T-helper 17 cell (primary cell): ENCODE measurements at regions not wholly inside any gene's neighbourhood (a gene's known extent, or its start where the extent isn't known, plus 50 kb on each side); places are given as distances from the start of the nearest gene placed in this dataset.

Source experiments
- ATAC-seq: fragments of 150-1000 bp; cut with Tn5 transposase; 2 replicates; pipeline ENCODE4 v1.10.0; 2021; ENCODE audit warnings: mild to moderate bottlenecking, moderate library complexity
- DNase-seq, 3 donors: peaks; one replicate each; pipeline versions ENCODE4 v3.0.0 to v3.0.0-alpha.2; 2020 to 2021
- H3K9me3 ChIP-seq: one replicate; pipeline ENCODE4 v1.7.0; 2013; ENCODE audit warnings: low read length, mild to moderate bottlenecking; ENCODE audit not compliant: control insufficient read depth, poor library complexity, severe bottlenecking
- H3K27ac Mint-ChIP-seq: one replicate; pipeline ENCODE4 v1.8.0; 2022; ENCODE audit warnings: mild to moderate bottlenecking, moderate library complexity, mixed read lengths
- H3K27me3 Mint-ChIP-seq: one replicate; pipeline ENCODE4 v1.8.0; 2022; ENCODE audit warnings: mixed read lengths
- H3K36me3 Mint-ChIP-seq: one replicate; pipeline ENCODE4 v1.8.0; 2022; ENCODE audit warnings: low read depth, mixed read lengths
- H3K4me1 Mint-ChIP-seq: one replicate; pipeline ENCODE4 v1.8.0; 2022; ENCODE audit warnings: mild to moderate bottlenecking, mixed read lengths
- H3K4me3 Mint-ChIP-seq: one replicate; pipeline ENCODE4 v1.8.0; 2022; ENCODE audit warnings: mild to moderate bottlenecking, moderate library complexity, mixed read lengths

GRCh38 chr19:28940751-28941500 is 272.0 kb downstream of the UQCRFS1 start:
- Mint-ChIP-seq H3K4me3 (no peak overlapping the region), H3K36me3 (no peaks in the 10 kb centered on the region), H3K4me1 (no peaks in the 10 kb centered on the region), H3K27me3 (no peaks in the 10 kb centered on the region), H3K27ac (no peak overlapping the region)
- H3K9me3 ChIP-seq = no peaks in the 10 kb centered on the region
- no peak for DNase-seq
- no peak for ATAC-seq

GRCh38 chr19:28939236-28939635 is 273.7 kb downstream of the UQCRFS1 start:
- no peak overlapping the region for H3K4me3 Mint-ChIP-seq
- H3K27me3 Mint-ChIP-seq = no peaks in the 10 kb centered on the region
- H3K9me3 ChIP-seq = no peaks in the 10 kb centered on the region
- ATAC-seq (no peak), DNase-seq (no peak)
- H3K4me1 Mint-ChIP-seq = no peaks in the 10 kb centered on the region
- H3K27ac Mint-ChIP-seq = no peak overlapping the region
- H3K36me3 Mint-ChIP-seq = no peaks in the 10 kb centered on the region

- Mint-ChIP-seq H3K36me3 (no peaks in the 10 kb centered on the region), H3K27ac (no peak overlapping the region), H3K4me3 (no peak overlapping the region), H3K4me1 (no peaks in the 10 kb centered on the region), H3K27me3 (no peaks in the 10 kb centered on the region)
- no peaks in the 10 kb centered on the region for H3K9me3 ChIP-seq
- no peak for DNase-seq
- ATAC-seq = no peak
Measured at GRCh38 chr19:28936001-28936400, 276.9 kb downstream of the UQCRFS1 start.

- no peaks in the 10 kb centered on the region for H3K9me3 ChIP-seq
- ATAC-seq (no peak), DNase-seq (no peak)
- Mint-ChIP-seq H3K4me3 (no peak overlapping the region), H3K4me1 (no peaks in the 10 kb centered on the region), H3K36me3 (no peaks in the 10 kb centered on the region), H3K27me3 (no peaks in the 10 kb centered on the region), H3K27ac (no peak overlapping the region)
Measured at GRCh38 chr19:28934631-28935030, 278.3 kb downstream of the UQCRFS1 start.

GRCh38 chr19:28933039-28933438 is 279.9 kb downstream of the UQCRFS1 start:
- Mint-ChIP-seq H3K27me3 (no peaks in the 10 kb centered on the region), H3K27ac (no peak overlapping the region), H3K4me1 (no peaks in the 10 kb centered on the region), H3K4me3 (no peak overlapping the region), H3K36me3 (no peaks in the 10 kb centered on the region)
- DNase-seq (no peak), ATAC-seq (no peak)
- H3K9me3 ChIP-seq = no peaks in the 10 kb centered on the region

- no peaks in the 10 kb centered on the region for H3K9me3 ChIP-seq
- ATAC-seq = no peak
- Mint-ChIP-seq H3K4me1 (no peaks in the 10 kb centered on the region), H3K36me3 (no peaks in the 10 kb centered on the region), H3K4me3 (no peak overlapping the region), H3K27me3 (no peaks in the 10 kb centered on the region), H3K27ac (no peak overlapping the region)
- DNase-seq = no peak
Measured at GRCh38 chr19:28932446-28932845, 280.5 kb downstream of the UQCRFS1 start.

GRCh38 chr19:28929006-28929405 is 283.9 kb downstream of the UQCRFS1 start:
- no peaks in the 10 kb centered on the region for H3K36me3 Mint-ChIP-seq
- no peak for ATAC-seq
- DNase-seq = no peak
- H3K4me3 Mint-ChIP-seq = no peak overlapping the region
- H3K9me3 ChIP-seq = no peaks in the 10 kb centered on the region
- H3K4me1 Mint-ChIP-seq = no peaks in the 10 kb centered on the region
- H3K27ac Mint-ChIP-seq = no peak overlapping the region
- H3K27me3 Mint-ChIP-seq = no peaks in the 10 kb centered on the region

- H3K4me3 Mint-ChIP-seq = no peak overlapping the region
- H3K4me1 Mint-ChIP-seq = no peaks in the 10 kb centered on the region
- H3K36me3 Mint-ChIP-seq = no peaks in the 10 kb centered on the region
- H3K27ac Mint-ChIP-seq = no peak overlapping the region
- DNase-seq (no peak), ATAC-seq (no peak)
- no peaks in the 10 kb centered on the region for H3K9me3 ChIP-seq
- no peaks in the 10 kb centered on the region for H3K27me3 Mint-ChIP-seq
Measured at GRCh38 chr19:28927456-28927855, 285.5 kb downstream of the UQCRFS1 start.

GRCh38 chr19:28920269-28921066 is 292.5 kb downstream of the UQCRFS1 start:
- ATAC-seq (no peak), DNase-seq (no peak)
- no peak overlapping the region for H3K4me3 Mint-ChIP-seq
- no peak overlapping the region for H3K27ac Mint-ChIP-seq
- no peaks in the 10 kb centered on the region for H3K9me3 ChIP-seq
- peaks cover 3% of the 10 kb centered on the region for H3K36me3 Mint-ChIP-seq
- peaks cover 22% of the 10 kb centered on the region for H3K27me3 Mint-ChIP-seq
- H3K4me1 Mint-ChIP-seq = peaks cover 2% of the 10 kb centered on the region

- ATAC-seq (no peak), DNase-seq (no peak)
- Mint-ChIP-seq H3K4me3 (no peak overlapping the region), H3K36me3 (peaks cover 3% of the 10 kb centered on the region), H3K27ac (no peak overlapping the region), H3K4me1 (peaks cover 2% of the 10 kb centered on the region), H3K27me3 (peaks cover 31% of the 10 kb centered on the region)
- H3K9me3 ChIP-seq = no peaks in the 10 kb centered on the region
Measured at GRCh38 chr19:28917621-28918020, 295.3 kb downstream of the UQCRFS1 start.

GRCh38 chr19:28915737-28916460 is 297.1 kb downstream of the UQCRFS1 start:
- peaks cover 3% of the 10 kb centered on the region for H3K36me3 Mint-ChIP-seq
- H3K4me1 Mint-ChIP-seq = peaks cover 2% of the 10 kb centered on the region
- no peak overlapping the region for H3K27ac Mint-ChIP-seq
- no peak for DNase-seq
- H3K4me3 Mint-ChIP-seq = no peak overlapping the region
- H3K9me3 ChIP-seq = no peaks in the 10 kb centered on the region
- peaks cover 36% of the 10 kb centered on the region for H3K27me3 Mint-ChIP-seq
- ATAC-seq = no peak

GRCh38 chr19:28915202-28915601 is 297.7 kb downstream of the UQCRFS1 start:
- H3K9me3 ChIP-seq = no peaks in the 10 kb centered on the region
- ATAC-seq (no peak), DNase-seq (no peak)
- peaks cover 2% of the 10 kb centered on the region for H3K4me1 Mint-ChIP-seq
- H3K4me3 Mint-ChIP-seq = no peak overlapping the region
- peaks cover 32% of the 10 kb centered on the region for H3K27me3 Mint-ChIP-seq
- H3K27ac Mint-ChIP-seq = no peak overlapping the region
- H3K36me3 Mint-ChIP-seq = peaks cover 3% of the 10 kb centered on the region

- Mint-ChIP-seq H3K4me3 (no peak overlapping the region), H3K27ac (no peak overlapping the region), H3K4me1 (peaks cover 2% of the 10 kb centered on the region), H3K27me3 (peaks cover 32% of the 10 kb centered on the region), H3K36me3 (peaks cover 3% of the 10 kb centered on the region)
- ATAC-seq (no peak), DNase-seq (no peak)
- H3K9me3 ChIP-seq = no peaks in the 10 kb centered on the region
Measured at GRCh38 chr19:28914173-28914572, 298.8 kb downstream of the UQCRFS1 start.
